ENCODE measurements at regions not wholly inside any gene's neighbourhood (a gene's known extent, or its start where the extent isn't known, plus 50 kb on each side); places are given as distances from the start of the nearest gene placed in this dataset.

DNA sequence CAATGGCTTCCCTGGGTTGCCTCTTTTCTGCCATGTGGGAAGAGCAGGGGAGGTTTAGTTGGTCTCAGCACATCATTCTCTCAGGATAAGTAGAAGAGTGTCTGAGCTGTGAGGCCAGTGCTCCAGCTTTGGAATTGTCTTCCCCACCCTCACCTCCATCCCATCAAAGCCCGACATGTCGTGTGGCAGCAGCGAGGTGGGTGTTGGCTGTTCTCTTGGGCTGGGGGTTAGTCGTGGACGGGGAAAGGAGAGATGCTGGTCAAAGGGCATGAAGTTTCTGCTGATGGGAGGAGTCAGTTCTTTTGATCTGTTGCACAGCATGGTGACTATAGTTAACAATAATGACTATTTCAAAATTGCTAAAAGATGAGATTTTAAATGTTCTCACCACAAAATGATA, 404.2 kb downstream of the TMEM121 start:
- peak; percentile 25 for DNase-seq (ENCODE audit: low read depth)
- H3K4me3 ChIP-seq (ENCODE audit: low read depth, low read length), result no peak overlapping the region
- TF ChIP-seq, protein P1, sequence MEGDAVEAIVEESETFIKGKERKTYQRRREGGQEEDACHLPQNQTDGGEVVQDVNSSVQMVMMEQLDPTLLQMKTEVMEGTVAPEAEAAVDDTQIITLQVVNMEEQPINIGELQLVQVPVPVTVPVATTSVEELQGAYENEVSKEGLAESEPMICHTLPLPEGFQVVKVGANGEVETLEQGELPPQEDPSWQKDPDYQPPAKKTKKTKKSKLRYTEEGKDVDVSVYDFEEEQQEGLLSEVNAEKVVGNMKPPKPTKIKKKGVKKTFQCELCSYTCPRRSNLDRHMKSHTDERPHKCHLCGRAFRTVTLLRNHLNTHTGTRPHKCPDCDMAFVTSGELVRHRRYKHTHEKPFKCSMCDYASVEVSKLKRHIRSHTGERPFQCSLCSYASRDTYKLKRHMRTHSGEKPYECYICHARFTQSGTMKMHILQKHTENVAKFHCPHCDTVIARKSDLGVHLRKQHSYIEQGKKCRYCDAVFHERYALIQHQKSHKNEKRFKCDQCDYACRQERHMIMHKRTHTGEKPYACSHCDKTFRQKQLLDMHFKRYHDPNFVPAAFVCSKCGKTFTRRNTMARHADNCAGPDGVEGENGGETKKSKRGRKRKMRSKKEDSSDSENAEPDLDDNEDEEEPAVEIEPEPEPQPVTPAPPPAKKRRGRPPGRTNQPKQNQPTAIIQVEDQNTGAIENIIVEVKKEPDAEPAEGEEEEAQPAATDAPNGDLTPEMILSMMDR (IDR thresholded peaks at IDR 0.05; ENCODE audit: insufficient read depth, low read depth, low read length, missing control alignments), result no peak

DNA sequence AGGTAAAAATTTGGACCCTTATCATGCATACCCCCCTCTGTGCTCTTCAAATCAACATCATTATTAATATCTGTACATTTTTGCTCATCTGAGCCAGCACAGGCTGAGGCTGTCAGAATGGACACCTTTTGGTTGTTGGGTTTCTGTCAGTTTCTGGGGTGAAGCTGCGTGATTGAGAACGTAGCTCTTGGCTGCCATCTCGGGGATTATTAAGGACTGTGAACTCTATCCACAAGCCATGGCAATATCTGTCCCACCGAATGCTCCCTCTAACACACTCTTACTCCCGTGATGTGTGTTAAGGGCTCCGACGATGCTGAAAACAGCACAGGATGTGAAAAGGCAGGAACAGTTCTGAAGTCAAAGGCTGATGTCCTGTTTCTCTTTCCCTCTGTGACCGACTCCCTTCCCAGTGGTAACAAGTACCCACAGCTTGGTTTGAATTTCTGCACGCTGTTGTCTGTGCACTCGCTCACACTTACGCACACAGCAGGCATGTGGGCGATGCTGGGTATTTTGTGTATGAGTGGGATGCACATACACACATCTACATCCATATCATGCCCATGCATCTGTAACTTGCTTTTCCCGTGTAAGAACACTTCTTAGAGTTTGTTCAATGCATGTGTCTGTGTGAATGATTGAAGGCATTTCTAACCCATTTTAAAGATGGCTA, 405.6 kb downstream of the TMEM121 start:
- TF ChIP-seq, protein P1 (IDR thresholded peaks at IDR 0.05; ENCODE audit: insufficient read depth, low read depth, low read length, missing control alignments), result peak; percentile 19
- peak; percentile 61 for DNase-seq (ENCODE audit: low read depth)
- H3K4me3 ChIP-seq (ENCODE audit: low read depth, low read length), result no peak overlapping the region

DNA sequence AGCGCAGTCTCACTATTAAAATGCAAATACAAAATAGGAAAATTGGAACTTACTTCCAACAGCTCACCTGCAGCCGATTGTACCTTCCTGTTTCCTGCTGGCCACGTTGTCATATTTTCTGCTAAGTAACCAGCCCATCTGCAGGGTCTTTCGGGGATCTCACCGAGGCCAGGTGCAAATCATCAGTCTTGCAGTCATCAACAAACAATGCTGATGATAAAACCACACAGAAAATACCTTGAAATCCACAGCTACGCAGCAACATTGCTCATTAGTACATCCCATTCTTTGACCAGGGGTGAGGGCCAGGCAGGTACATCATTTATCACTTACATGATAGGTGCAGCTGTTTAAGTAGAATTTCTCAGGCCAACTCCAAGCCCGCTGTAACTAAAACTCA, 406.9 kb downstream of the TMEM121 start:
- no peak overlapping the region for H3K4me3 ChIP-seq (ENCODE audit: low read depth, low read length)
- DNase-seq (ENCODE audit: low read depth), result peak; percentile 13
- TF ChIP-seq, protein P1 (IDR thresholded peaks at IDR 0.05; ENCODE audit: insufficient read depth, low read depth, low read length, missing control alignments), result no peak

DNA sequence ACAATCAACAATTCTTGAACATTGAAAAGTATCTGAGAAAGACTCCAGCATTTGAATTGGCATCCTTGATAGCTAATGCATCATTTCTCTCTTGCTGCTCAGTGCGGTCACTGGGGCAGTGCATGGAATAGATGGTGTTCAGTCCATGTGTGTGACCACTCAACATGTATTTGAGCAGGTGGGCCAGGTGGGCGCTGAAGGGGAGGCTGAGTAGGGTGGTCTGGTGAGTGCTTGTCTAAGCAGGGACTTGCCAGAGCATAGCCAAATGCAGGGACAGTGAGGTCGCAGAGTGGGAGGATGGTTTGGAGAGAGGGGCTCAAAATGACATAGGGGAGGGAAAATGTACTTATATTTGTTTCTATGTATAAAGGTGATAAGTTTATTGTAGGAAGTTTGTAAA, 409.0 kb downstream of the TMEM121 start:
- TF ChIP-seq, protein P1 (IDR thresholded peaks at IDR 0.05; ENCODE audit: insufficient read depth, low read depth, low read length, missing control alignments), result no peak
- DNase-seq (ENCODE audit: low read depth), result no peak
- no peak overlapping the region for H3K4me3 ChIP-seq (ENCODE audit: low read depth, low read length)

DNA sequence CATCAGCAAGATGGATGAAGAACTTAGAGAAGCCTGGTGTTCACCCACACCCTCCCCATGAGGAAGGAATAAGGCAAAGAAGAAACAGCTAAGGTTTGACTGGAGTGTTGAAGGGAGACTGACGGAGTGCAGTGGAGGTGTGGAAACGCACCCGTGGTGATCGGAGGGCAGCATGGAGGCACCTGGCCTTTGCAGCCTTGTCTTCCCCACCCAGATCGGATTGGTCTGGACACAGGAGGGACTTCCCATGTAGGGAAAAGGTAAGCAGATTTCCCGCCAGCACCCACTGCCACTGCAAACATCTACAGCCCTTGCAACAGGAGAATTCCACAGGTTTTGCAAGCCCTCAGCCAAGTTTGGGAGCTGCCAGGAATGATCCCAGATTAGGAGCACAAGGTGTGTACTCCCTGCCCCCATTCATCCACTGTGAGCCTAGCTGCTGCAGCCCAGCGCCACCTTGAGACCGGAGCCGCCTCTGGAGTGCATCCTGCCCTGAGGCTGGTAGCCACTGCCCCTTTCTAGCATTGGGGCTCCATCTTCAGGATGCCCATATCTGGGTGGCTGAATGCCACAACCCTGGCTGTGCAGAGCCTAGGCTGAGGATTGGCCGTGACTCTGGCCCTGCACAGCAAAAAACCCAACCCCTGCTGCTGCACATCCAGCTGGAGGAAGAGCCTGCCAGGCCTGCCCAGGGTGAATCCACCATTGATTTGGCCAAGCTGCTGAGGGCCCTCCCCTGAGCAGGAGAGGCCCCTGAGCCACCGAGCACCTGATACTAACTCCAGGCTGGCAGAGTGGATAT, 411.1 kb downstream of the TMEM121 start:
- TF ChIP-seq, protein P1 (IDR thresholded peaks at IDR 0.05; ENCODE audit: insufficient read depth, low read depth, low read length, missing control alignments), result no peak
- DNase-seq (ENCODE audit: low read depth), result no peak
- H3K4me3 ChIP-seq (ENCODE audit: low read depth, low read length), result no peak overlapping the region

DNA sequence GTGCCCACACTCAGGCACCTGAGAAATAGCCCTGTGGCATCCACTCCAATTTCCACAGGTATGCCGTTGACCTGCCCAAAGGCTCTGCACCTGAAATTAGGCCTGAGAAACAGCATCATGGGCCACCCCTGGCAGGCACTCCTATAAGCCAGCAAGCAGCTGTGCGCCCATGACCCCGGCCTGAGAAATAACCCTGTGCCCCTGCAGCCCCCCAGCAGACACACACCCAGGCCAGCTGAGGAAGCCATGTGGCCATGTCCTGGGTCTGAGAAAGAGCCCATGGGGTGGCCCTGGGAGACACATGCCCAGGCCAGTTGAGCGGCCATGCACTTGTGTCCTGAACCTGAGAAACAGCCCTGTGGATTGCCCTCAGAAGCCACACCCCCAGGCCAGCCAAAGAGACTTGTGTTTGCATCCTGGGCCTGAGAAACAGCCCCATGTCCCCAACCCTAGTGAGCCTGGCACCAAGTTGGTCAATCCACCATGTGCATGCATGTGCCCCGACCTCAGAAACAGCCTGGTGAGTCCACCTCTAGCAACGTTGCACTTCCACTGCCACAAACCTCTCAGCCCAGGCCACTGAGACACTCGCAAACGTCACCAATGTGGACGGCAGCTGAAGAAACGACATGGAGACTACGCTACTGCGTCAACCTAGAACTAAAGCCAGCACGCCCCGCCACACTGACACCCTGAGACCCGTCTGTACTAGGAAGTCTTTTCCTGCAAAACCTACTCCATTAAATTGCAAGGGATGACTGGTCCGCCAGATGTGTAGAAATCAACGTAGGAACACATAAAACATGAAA, 411.9 kb downstream of the TMEM121 start:
- no peak for DNase-seq (ENCODE audit: low read depth)
- H3K4me3 ChIP-seq (ENCODE audit: low read depth, low read length), result no peak overlapping the region
- TF ChIP-seq, protein P1 (IDR thresholded peaks at IDR 0.05; ENCODE audit: insufficient read depth, low read depth, low read length, missing control alignments), result no peak
